Ishikawa (cell line): ENCODE measurements at regions not wholly inside any gene's neighbourhood (a gene's known extent, or its start where the extent isn't known, plus 50 kb on each side); places are given as distances from the start of the nearest gene placed in this dataset.

ENCODE experiments used
- CEBPB ChIP-seq: IDR thresholded peaks from 2 replicates; pipeline ENCODE4 v1.6.1; 2012
- CREB1 ChIP-seq: IDR thresholded peaks from 2 replicates; pipeline ENCODE4 v1.6.1; 2012; ENCODE audit warnings: low read depth
- EGR1 ChIP-seq: IDR thresholded peaks from 2 replicates; pipeline ENCODE4 v1.6.1; 2012
- EP300 ChIP-seq: IDR thresholded peaks from 2 replicates; pipeline ENCODE4 v1.6.1; 2012; ENCODE audit warnings: borderline replicate concordance
- FOXM1 ChIP-seq: IDR thresholded peaks from 2 replicates; pipeline ENCODE4 v1.6.1; 2012; ENCODE audit warnings: low read depth, borderline replicate concordance
- MAX ChIP-seq: IDR thresholded peaks from 2 replicates; pipeline ENCODE4 v1.6.1; 2012
- NFIC ChIP-seq: IDR thresholded peaks from 2 replicates; pipeline ENCODE4 v1.6.1; 2012
- RAD21 ChIP-seq: IDR thresholded peaks from 2 replicates; pipeline ENCODE4 v1.6.1; 2012; ENCODE audit warnings: low read depth
- REST ChIP-seq: IDR thresholded peaks from 2 replicates; pipeline ENCODE4 v1.6.1; 2012; ENCODE audit warnings: low read depth, mild to moderate bottlenecking
- TAF1 ChIP-seq: IDR thresholded peaks from 2 replicates; pipeline ENCODE4 v1.6.1; 2012; ENCODE audit warnings: low read depth, mild to moderate bottlenecking
- TCF12 ChIP-seq: IDR thresholded peaks from 2 replicates; pipeline ENCODE4 v1.6.1; 2012; ENCODE audit warnings: low read depth
- TEAD4 ChIP-seq: IDR thresholded peaks from 2 replicates; pipeline ENCODE4 v1.6.1; 2012
- USF1 ChIP-seq: IDR thresholded peaks from 2 replicates; pipeline ENCODE4 v1.6.1; 2012
- YY1 ChIP-seq: IDR thresholded peaks from 2 replicates; pipeline ENCODE4 v1.6.1; 2012; ENCODE audit warnings: low read depth
- ZBTB7A ChIP-seq: IDR thresholded peaks from 2 replicates; pipeline ENCODE4 v1.6.1; 2012; ENCODE audit warnings: low read depth

GRCh38 chr6:166767230-166767629 lies 140.2 kb upstream of the RPS6KA2 start:
- no peak for TF ChIP-seq MAX
- TF ChIP-seq CREB1 = no peak
- TF ChIP-seq TAF1 = no peak
- TF ChIP-seq EP300 = no peak
- TF ChIP-seq NFIC = no peak
- no peak for TF ChIP-seq REST
- TF ChIP-seq FOXM1 = no peak
- no peak for TF ChIP-seq TCF12
- no peak for TF ChIP-seq RAD21
- no peak for TF ChIP-seq TEAD4
- no peak for TF ChIP-seq CEBPB
- TF ChIP-seq EGR1 = no peak
- no peak for TF ChIP-seq YY1
- no peak for TF ChIP-seq ZBTB7A
- no peak for TF ChIP-seq USF1

- TF ChIP-seq NFIC (no peak), RAD21 (no peak), FOXM1 (no peak), EGR1 (no peak), REST (no peak), ZBTB7A (no peak)
Measured at GRCh38 chr6:166766769-166767168, 139.7 kb upstream of the RPS6KA2 start.

- TF ChIP-seq TAF1 (no peak), RAD21 (no peak), YY1 (no peak), EP300 (no peak), EGR1 (no peak), TEAD4 (no peak), TCF12 (no peak), USF1 (no peak), CEBPB (no peak), MAX (no peak), REST (no peak), FOXM1 (no peak)
Measured at GRCh38 chr6:166765234-166765541, 138.1 kb upstream of the RPS6KA2 start.

- no peak for TF ChIP-seq FOXM1
- no peak for TF ChIP-seq NFIC
- no peak for TF ChIP-seq EGR1
- TF ChIP-seq CEBPB = no peak
- TF ChIP-seq ZBTB7A = no peak
- no peak for TF ChIP-seq EP300
- no peak for TF ChIP-seq TAF1
Measured at GRCh38 chr6:166764473-166765233, 137.6 kb upstream of the RPS6KA2 start.
